B cell (primary cell): ENCODE measurements at regions not wholly inside any gene's neighbourhood (a gene's known extent, or its start where the extent isn't known, plus 50 kb on each side); places are given as distances from the start of the nearest gene placed in this dataset.

Experiments
- ATAC-seq: fragments of 200-7000 bp; cut with Tn5 transposase; one replicate; pipeline ENCODE4 v1.10.0; 2021; ENCODE audit warnings: low read depth, mild to moderate bottlenecking, moderate number of reproducible peaks, moderate library complexity
- CTCF ChIA-PET: fragments of 350-600 bp; sonication (Branson Sonifier 250); formaldehyde crosslinking; loops from one replicate; lab custom pipeline; 2021; ENCODE audit warnings: antibody characterized with exemption, inconsistent platforms; lab: Charles Lee
- POLR2A ChIA-PET: fragments of 350-600 bp; sonication (Branson Sonifier 250); formaldehyde crosslinking; loops from one replicate; lab custom pipeline; 2021; ENCODE audit warnings: antibody characterized with exemption; lab: Charles Lee
- DNase-seq: peaks from one replicate; pipeline ENCODE4 v3.0.0; 2013
- H2AFZ ChIP-seq: 2 replicates; pipeline ENCODE4 v1.6.1; 2012; ENCODE audit warnings: mild to moderate bottlenecking, low read depth, low read length; ENCODE audit not compliant: insufficient read depth, poor library complexity, severe bottlenecking
- H3K27ac ChIP-seq, 2 donors: 1 replicate in 1 of 2; 2 replicates in 1 of 2; pipeline ENCODE4 v1.5.1; 2012 to 2013; ENCODE audit warnings: low read length in 2 of 2, mild to moderate bottlenecking in 2 of 2, moderate library complexity in 1 of 2
- H3K27me3 ChIP-seq, 4 experiments: fragments of 200-600 bp in 1 of 4; sonication (generic) in 1 of 4; replicated peaks in 1 of 4; 1 replicate in 2 of 4; 2 replicates in 2 of 4; pipeline versions ENCODE4 v1.6.1 to v1.7.0; 2013 to 2016; ENCODE audit warnings: low read length in 3 of 4, mild to moderate bottlenecking in 2 of 4, mixed read lengths in 1 of 4, moderate library complexity in 1 of 4; ENCODE audit not compliant: insufficient read depth in 4 of 4, control insufficient read depth in 3 of 4; ENCODE audit errors: control extremely low read depth in 1 of 4
- H3K36me3 ChIP-seq, 2 experiments: replicated peaks in 1 of 2; 1 replicate in 1 of 2; 2 replicates in 1 of 2; pipeline versions ENCODE4 v1.6.1 to v1.7.1; 2013; ENCODE audit warnings: low read length in 1 of 2; ENCODE audit not compliant: insufficient read depth in 2 of 2, control insufficient read depth in 1 of 2; ENCODE audit errors: control extremely low read depth in 1 of 2, extremely low read depth in 1 of 2
- H3K4me1 ChIP-seq, 2 donors: fragments of 200-600 bp in 1 of 2; sonication (generic) in 1 of 2; 1 replicate in 1 of 2; 2 replicates in 1 of 2; pipeline versions ENCODE4 v1.5.1 to v1.6.1; 2013 to 2017; ENCODE audit warnings: low read length in 2 of 2; ENCODE audit not compliant: control insufficient read depth in 2 of 2, insufficient read depth in 2 of 2
- H3K4me2 ChIP-seq: replicated peaks from 2 replicates; pipeline ENCODE3; 2012; ENCODE audit warnings: mild to moderate bottlenecking, low read depth, low read length; ENCODE audit not compliant: poor library complexity, severe bottlenecking
- H3K4me3 ChIP-seq, 5 experiments: fragments of 200-600 bp in 1 of 5; sonication (generic) in 1 of 5; 1 replicate in 3 of 5; 2 replicates in 2 of 5; pipeline versions ENCODE4 v1.5.1 to v1.7.0; 2011 to 2016; ENCODE audit warnings: low read length in 4 of 5, mild to moderate bottlenecking in 4 of 5, low read depth in 2 of 5, control low read depth in 1 of 5, moderate library complexity in 1 of 5; ENCODE audit not compliant: insufficient read depth in 1 of 5; ENCODE audit errors: control extremely low read depth in 1 of 5, extremely low read depth in 1 of 5
- H3K79me2 ChIP-seq: fragments of 200-600 bp; sonication (generic); one replicate; pipeline ENCODE4 v1.6.0; 2016; ENCODE audit warnings: low read length; ENCODE audit not compliant: control insufficient read depth, insufficient read depth
- H3K9ac ChIP-seq: fragments of 200-600 bp; sonication (generic); 2 replicates; pipeline ENCODE4 v1.6.1; 2017; ENCODE audit warnings: mild to moderate bottlenecking, low read length, moderate library complexity
- H3K9me3 ChIP-seq, 3 donors: one replicate each; pipeline versions ENCODE4 v1.6.1 to v1.7.1; 2013; ENCODE audit warnings: low read length in 2 of 3; ENCODE audit not compliant: control insufficient read depth in 2 of 3, insufficient read depth in 1 of 3; ENCODE audit errors: control extremely low read depth in 1 of 3
- H4K20me1 ChIP-seq: 2 replicates; pipeline ENCODE4 v1.6.0; 2012; ENCODE audit warnings: mild to moderate bottlenecking, low read length; ENCODE audit not compliant: insufficient read depth, control insufficient read depth, poor library complexity, severe bottlenecking
- H3K27ac Mint-ChIP-seq: one replicate; pipeline ENCODE4 v1.8.0; 2021; ENCODE audit warnings: mixed read lengths
- H3K27me3 Mint-ChIP-seq: one replicate; pipeline ENCODE4 v1.8.0; 2021; ENCODE audit warnings: mixed read lengths
- H3K4me1 Mint-ChIP-seq: one replicate; pipeline ENCODE4 v1.8.0; 2021; ENCODE audit warnings: mixed read lengths
- H3K4me3 Mint-ChIP-seq: one replicate; pipeline ENCODE4 v1.8.0; 2021; ENCODE audit warnings: mixed read lengths
- H3K9me3 Mint-ChIP-seq: one replicate; pipeline ENCODE4 v1.8.0; 2022; ENCODE audit warnings: mixed read lengths; ENCODE audit not compliant: insufficient read depth
- CTCF ChIP-seq: fragments of 200-600 bp; IDR thresholded peaks from one replicate; pipeline ENCODE4 v1.8.0; 2022; ENCODE audit warnings: antibody characterized with exemption, mild to moderate bottlenecking
- EZH2 ChIP-seq: IDR thresholded peaks from 2 replicates; pipeline ENCODE4 v1.6.1; 2012; ENCODE audit warnings: borderline replicate concordance, low read depth, mild to moderate bottlenecking, moderate library complexity, low read length; ENCODE audit not compliant: insufficient read depth, poor library complexity, severe bottlenecking
- WGBS: methylation state at CpG from one replicate; pipeline ENCODE4 v1.1.5; 2013; ENCODE audit warnings: missing lambda C conversion rate; ENCODE audit not compliant: insufficient coverage; 5-methylcytosine and 5-hydroxymethylcytosine counted together
- intact Hi-C: fragments of 100-400 bp; cut with micrococcal nuclease; formaldehyde crosslinking; loops from one replicate; pipeline ENCODE4 v1.10.0; 2022

- peaks cover 5% of the 10 kb centered on the region for H3K27me3 Mint-ChIP-seq
- H3K9me3 Mint-ChIP-seq, result no peaks in the 10 kb centered on the region
- no peak overlapping the region for H3K27ac ChIP-seq
- DNase-seq (no peak), ATAC-seq (no peak)
- TF ChIP-seq EZH2 (no peak), CTCF (no peak)
- H3K4me3 Mint-ChIP-seq, result no peak overlapping the region
- H3K4me1 Mint-ChIP-seq, result no peaks in the 10 kb centered on the region
- no peak overlapping the region for H3K9ac ChIP-seq
- no peaks in the 10 kb centered on the region for H3K9me3 ChIP-seq
- POLR2A ChIA-PET, result no interaction called here
- H3K4me3 ChIP-seq, result no peak overlapping the region
- no peaks in the 10 kb centered on the region for H4K20me1 ChIP-seq
- WGBS, result 83% methylated on average over 1 of the region's 2 CpGs
- H2AFZ ChIP-seq, result no peak overlapping the region
- no peak overlapping the region for H3K4me2 ChIP-seq
- no peaks in the 10 kb centered on the region for H3K27me3 ChIP-seq
- no peaks in the 10 kb centered on the region for H3K36me3 ChIP-seq
- no peaks in the 10 kb centered on the region for H3K79me2 ChIP-seq
- CTCF ChIA-PET, result no interaction called here
- H3K27ac Mint-ChIP-seq, result no peak overlapping the region
- intact Hi-C loops, result no loop called here
- H3K4me1 ChIP-seq, result no peaks in the 10 kb centered on the region
Measured at GRCh38 chr6:10276106-10276505, 138.8 kb downstream of the TFAP2A start.

- Histone ChIP-seq H3K4me1 (no peaks in the 10 kb centered on the region), H3K4me3 (no peak overlapping the region), H3K36me3 (no peaks in the 10 kb centered on the region), H3K27ac (no peak overlapping the region), H3K4me2 (no peak overlapping the region), H4K20me1 (no peaks in the 10 kb centered on the region), H3K27me3 (peaks cover 0 to 9% (median 0%) of the 10 kb centered on the region in 4 experiments), H3K9ac (no peak overlapping the region), H2AFZ (no peak overlapping the region), H3K79me2 (no peaks in the 10 kb centered on the region), H3K9me3 (no peaks in the 10 kb centered on the region)
- ATAC-seq (no peak), DNase-seq (no peak)
- Mint-ChIP-seq H3K27me3 (peaks cover 26% of the 10 kb centered on the region), H3K9me3 (no peaks in the 10 kb centered on the region), H3K27ac (no peak overlapping the region), H3K4me1 (no peaks in the 10 kb centered on the region), H3K4me3 (no peak overlapping the region)
- no peak for TF ChIP-seq CTCF
- TF ChIP-seq EZH2, result no peak
- CTCF ChIA-PET, result no interaction called here
- POLR2A ChIA-PET, result no interaction called here
- intact Hi-C loops, result no loop called here
- 100% methylated on average over 1 of the region's 2 CpGs for WGBS
Measured at GRCh38 chr6:10272591-10272990, 142.3 kb downstream of the TFAP2A start.
